Kasumi-1 (cell line): ENCODE measurements at regions not wholly inside any gene's neighbourhood (a gene's known extent, or its start where the extent isn't known, plus 50 kb on each side); places are given as distances from the start of the nearest gene placed in this dataset.

Experiments used
- DNase-seq, 2 experiments: peaks; one replicate each; lab custom pipeline; 2025; lab: John Stamatoyannopoulos, UW

DNA sequence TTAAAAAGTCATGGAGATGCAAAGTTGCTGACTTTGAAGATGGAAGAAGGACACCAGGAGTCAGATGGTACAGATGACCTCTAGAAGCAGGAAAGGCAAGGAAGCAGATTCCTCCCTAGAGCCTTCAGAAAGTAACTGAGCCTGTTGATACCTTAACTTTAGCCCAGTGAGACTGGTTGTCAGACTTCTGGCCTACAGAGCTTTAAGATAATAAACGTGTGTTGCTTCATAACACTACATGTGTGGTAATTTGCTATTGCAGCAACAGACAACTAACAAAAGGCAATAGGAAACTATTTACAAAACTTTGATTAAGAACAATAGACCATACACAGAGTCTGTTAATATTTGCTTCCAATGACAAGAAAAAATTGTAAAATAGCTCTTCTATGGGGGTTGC, 102.0 kb upstream of the USP38 start:
- DNase-seq = no peak

- no peak for DNase-seq
Observed at GRCh38 chr4:143083756-143084472, 100.8 kb upstream of the USP38 start.

- DNase-seq = no peak
Observed at GRCh38 chr4:143084566-143084965, 100.2 kb upstream of the USP38 start.

DNA sequence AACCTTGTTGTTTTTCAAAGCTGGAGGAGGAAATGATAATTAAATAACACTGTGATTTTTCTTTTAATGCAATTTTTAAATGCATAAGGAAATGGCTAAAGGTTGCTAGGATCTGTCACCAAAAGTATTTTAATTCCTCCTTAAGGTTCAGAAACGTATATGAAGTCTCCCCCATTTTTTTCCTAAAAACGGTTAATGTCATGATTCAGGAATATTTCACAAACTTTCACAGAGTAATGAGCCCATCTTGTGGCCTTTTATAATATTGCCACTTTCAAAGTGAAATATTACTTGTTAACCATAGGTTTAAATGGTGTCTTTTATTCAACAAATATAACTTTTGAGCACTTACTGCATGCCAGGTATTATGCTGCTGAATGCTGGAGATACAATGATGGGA, 99.5 kb upstream of the USP38 start:
- peak in 1 of 2 experiments; percentile 10 for DNase-seq

DNA sequence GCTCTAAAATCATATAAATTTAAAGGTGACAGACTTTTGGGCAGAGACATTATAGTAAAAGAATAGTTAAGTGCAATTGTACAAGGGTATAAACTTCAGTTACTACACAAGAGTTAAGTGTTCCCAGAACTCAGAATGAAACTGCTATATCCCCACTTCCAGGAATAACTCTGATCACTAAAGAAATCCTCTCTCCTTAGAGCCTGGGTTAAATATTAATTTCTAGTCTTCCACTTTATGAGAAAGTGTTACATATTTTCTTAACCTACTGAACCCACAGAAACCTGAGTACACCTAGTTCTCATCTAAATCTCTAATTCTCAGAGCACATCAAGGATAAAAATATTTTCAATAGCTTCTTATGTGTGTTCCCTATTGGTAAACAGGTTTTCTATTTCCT, 99.1 kb upstream of the USP38 start:
- DNase-seq = no peak

GRCh38 chr4:143089291-143089690, 95.4 kb upstream of the USP38 start:
- no peak for DNase-seq

- DNase-seq = no peak
Observed at GRCh38 chr4:143089847-143090246, 94.9 kb upstream of the USP38 start.

GRCh38 chr4:143091862-143092261, 92.9 kb upstream of the USP38 start:
- DNase-seq = no peak

- no peak for DNase-seq
Observed at GRCh38 chr4:143095447-143095846, 89.3 kb upstream of the USP38 start.

DNA sequence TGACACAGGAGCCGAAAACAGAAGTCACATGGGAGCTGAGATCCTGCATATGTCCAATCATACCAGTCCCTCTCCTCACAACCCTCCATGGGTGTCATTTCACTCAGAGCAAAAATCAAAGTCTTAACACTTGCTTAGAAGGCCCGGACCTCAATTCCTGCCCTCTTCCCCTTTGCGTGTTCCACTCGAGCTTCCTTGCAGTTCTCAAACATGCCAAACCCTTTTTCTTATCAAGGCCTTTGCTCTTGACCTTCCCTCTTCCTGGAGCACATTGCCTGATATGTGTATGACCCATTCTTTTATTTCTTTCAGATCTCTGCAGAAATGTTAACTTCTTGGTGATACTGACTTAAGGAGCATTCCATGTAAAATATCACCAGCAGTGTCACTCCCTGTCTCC, 87.0 kb upstream of the USP38 start:
- no peak for DNase-seq

GRCh38 chr4:143099693-143100092, 85.0 kb upstream of the USP38 start:
- no peak for DNase-seq

- no peak for DNase-seq
Observed at GRCh38 chr4:143109376-143109775, 75.3 kb upstream of the USP38 start.

DNA sequence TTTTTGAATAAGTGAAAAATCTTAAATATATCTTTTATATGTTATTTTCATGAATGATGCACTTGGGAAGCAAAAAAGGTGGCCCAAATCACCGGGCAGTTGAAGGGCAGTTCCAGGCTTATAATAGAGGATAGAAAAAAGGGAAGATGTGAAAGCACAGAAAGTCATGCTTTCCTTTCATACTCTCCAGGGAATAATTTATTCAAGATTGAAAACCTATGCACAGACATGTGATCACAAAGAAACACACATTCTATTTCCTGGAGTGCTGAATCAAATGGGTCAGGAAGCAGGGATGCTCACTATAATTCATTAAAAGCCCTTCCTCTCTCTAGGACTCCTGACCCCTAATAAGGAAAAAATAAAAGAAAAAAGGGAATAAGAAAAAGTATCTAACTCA, 66.1 kb upstream of the USP38 start:
- DNase-seq = no peak

GRCh38 chr4:143127621-143128020, 57.1 kb upstream of the USP38 start:
- DNase-seq = no peak

GRCh38 chr4:143133977-143134376, 50.7 kb upstream of the USP38 start:
- DNase-seq = no peak
